ENCODE measurements at regions not wholly inside any gene's neighbourhood (a gene's known extent, or its start where the extent isn't known, plus 50 kb on each side); places are given as distances from the start of the nearest gene placed in this dataset.

DNA sequence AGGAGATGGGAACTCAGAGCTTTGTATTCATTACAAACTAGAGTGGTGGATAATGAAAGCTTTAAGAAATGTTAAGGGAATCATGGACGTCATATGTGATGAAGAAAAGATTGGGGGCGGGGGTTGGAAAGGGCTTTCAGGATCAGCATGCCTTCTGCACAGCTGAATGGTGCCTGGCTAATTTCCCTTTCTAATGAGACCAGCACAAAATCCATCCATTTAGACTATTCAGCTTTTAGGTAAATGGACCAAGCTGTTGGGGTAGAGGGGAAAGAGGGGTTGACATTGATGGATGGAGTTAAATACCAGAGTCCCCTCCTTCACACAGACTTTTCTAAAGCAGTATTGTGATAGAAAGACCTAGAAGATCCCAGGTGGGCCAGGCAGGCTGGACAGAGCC is 737.9 kb upstream of the WWC1 start:
- no peaks in the 10 kb centered on the region for H3K9me3 ChIP-seq
- H3K27me3 ChIP-seq = no peaks in the 10 kb centered on the region
- TF ChIP-seq CTCF (IDR thresholded peaks at IDR 0.05) (no peak), POLR2A (IDR thresholded peaks at IDR 0.05) (no peak)
- WGBS, 2 donors = 76 to 85% methylated on average over 2 of the region's 2 CpGs
- H3K4me3 ChIP-seq = no peak overlapping the region
- DNase-seq (no peak), ATAC-seq (no peak)
- intact Hi-C loops (cut with DNase I) = no loop called here
- H3K4me1 ChIP-seq = no peaks in the 10 kb centered on the region
- no peak overlapping the region for H3K27ac ChIP-seq
- H3K36me3 ChIP-seq (replicated peaks in 1 of 2; ENCODE audit: insufficient read depth in 1 of 2, low read depth in 2 of 2) = no peaks in the 10 kb centered on the region

- no peak overlapping the region for H3K27ac ChIP-seq
- H3K4me1 ChIP-seq = no peaks in the 10 kb centered on the region
- no peak for ATAC-seq
- no peak overlapping the region for H3K4me3 ChIP-seq
- H3K27me3 ChIP-seq = no peaks in the 10 kb centered on the region
- intact Hi-C loops (cut with DNase I) = no loop called here
- H3K36me3 ChIP-seq (replicated peaks in 1 of 2; ENCODE audit: insufficient read depth in 1 of 2, low read depth in 2 of 2) = no peaks in the 10 kb centered on the region
- no peak for DNase-seq
- WGBS, 2 donors = 86 to 89% methylated on average over 7 of the region's 7 CpGs
- TF ChIP-seq CTCF (IDR thresholded peaks at IDR 0.05) (no peak), POLR2A (IDR thresholded peaks at IDR 0.05) (no peak)
- H3K9me3 ChIP-seq = no peaks in the 10 kb centered on the region
These were observed 736.7 kb upstream of the WWC1 start for GRCh38 chr5:167554564-167555290.

- H3K9me3 ChIP-seq = no peaks in the 10 kb centered on the region
- intact Hi-C loops (cut with DNase I) = no loop called here
- no peaks in the 10 kb centered on the region for H3K36me3 ChIP-seq (replicated peaks in 1 of 2; ENCODE audit: insufficient read depth in 1 of 2, low read depth in 2 of 2)
- no peaks in the 10 kb centered on the region for H3K4me1 ChIP-seq
- no peak overlapping the region for H3K27ac ChIP-seq
- 72 to 74% methylated on average over 10 of the region's 10 CpGs for WGBS, 2 donors
- ATAC-seq (no peak), DNase-seq (no peak)
- H3K27me3 ChIP-seq = no peaks in the 10 kb centered on the region
- TF ChIP-seq POLR2A (IDR thresholded peaks at IDR 0.05) (no peak), CTCF (IDR thresholded peaks at IDR 0.05) (no peak)
- no peak overlapping the region for H3K4me3 ChIP-seq
These were observed 735.8 kb upstream of the WWC1 start for GRCh38 chr5:167555565-167556166.

DNA sequence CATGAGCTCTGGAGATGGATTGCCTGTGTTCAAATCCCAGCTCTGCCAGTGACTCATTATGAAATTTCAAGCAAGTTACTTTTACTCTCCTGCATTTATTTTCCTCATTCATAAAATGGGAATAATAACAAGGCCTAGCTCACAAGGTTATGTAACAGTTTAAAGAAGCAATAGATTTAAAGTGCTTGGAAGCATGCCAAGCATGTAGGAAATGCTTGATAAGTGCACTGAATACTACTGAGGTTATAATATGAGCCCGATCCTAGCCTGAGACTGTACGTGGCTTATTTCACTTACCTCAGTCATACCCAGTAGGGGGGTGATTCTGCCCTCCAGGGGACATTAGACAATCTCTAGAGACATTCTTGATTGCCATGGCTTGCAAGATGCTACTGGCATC is 734.1 kb upstream of the WWC1 start:
- no peak for ATAC-seq
- no peaks in the 10 kb centered on the region for H3K4me1 ChIP-seq
- intact Hi-C loops (cut with DNase I) = no loop called here

DNA sequence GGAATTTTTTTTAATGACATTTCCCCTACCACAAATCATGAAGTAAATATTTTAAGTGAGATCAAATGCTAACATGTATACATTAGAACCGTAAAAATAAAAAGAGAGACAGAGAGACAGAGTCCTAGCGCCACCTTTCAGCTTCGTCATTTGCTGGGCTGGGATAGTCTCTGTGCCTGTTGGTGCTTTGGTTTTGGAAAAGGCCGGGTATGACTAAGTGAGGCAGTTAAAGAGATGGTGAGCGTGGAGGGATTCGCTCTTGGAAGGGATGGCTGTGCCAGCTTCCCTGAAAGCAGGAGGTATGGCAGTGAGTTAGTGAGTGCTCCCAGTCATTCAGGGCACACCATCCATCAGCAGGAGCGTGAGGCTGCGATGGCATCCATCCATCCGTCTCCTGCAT is 729.6 kb upstream of the WWC1 start:
- TF ChIP-seq CTCF (IDR thresholded peaks at IDR 0.05) = no peak
- no peak for TF ChIP-seq POLR2A (IDR thresholded peaks at IDR 0.05)
- Histone ChIP-seq H3K27ac (no peak overlapping the region), H3K4me3 (no peak overlapping the region), H3K36me3 (replicated peaks in 1 of 2; ENCODE audit: insufficient read depth in 1 of 2, low read depth in 2 of 2) (no peaks in the 10 kb centered on the region), H3K4me1 (no peaks in the 10 kb centered on the region), H3K27me3 (no peaks in the 10 kb centered on the region), H3K9me3 (no peaks in the 10 kb centered on the region)
- intact Hi-C loops (cut with DNase I) = no loop called here
- no peak for DNase-seq
- no peak for ATAC-seq
- 73 to 80% methylated on average over 9 of the region's 9 CpGs for WGBS, 2 donors

More for the DNA sequence above, 734.1 kb upstream of the WWC1 start:
- H3K4me3 ChIP-seq = no peak overlapping the region
- H3K36me3 ChIP-seq (replicated peaks in 1 of 2; ENCODE audit: insufficient read depth in 1 of 2, low read depth in 2 of 2) = no peaks in the 10 kb centered on the region
- DNase-seq = no peak
- TF ChIP-seq POLR2A (IDR thresholded peaks at IDR 0.05) = no peak
- no peaks in the 10 kb centered on the region for H3K9me3 ChIP-seq
- no peaks in the 10 kb centered on the region for H3K27me3 ChIP-seq
- WGBS, 2 donors = 38 to 60% methylated on average over 2 of the region's 2 CpGs
- H3K27ac ChIP-seq = no peak overlapping the region
